ENCODE measurements at regions not wholly inside any gene's neighbourhood (a gene's known extent, or its start where the extent isn't known, plus 50 kb on each side); places are given as distances from the start of the nearest gene placed in this dataset.

DNA sequence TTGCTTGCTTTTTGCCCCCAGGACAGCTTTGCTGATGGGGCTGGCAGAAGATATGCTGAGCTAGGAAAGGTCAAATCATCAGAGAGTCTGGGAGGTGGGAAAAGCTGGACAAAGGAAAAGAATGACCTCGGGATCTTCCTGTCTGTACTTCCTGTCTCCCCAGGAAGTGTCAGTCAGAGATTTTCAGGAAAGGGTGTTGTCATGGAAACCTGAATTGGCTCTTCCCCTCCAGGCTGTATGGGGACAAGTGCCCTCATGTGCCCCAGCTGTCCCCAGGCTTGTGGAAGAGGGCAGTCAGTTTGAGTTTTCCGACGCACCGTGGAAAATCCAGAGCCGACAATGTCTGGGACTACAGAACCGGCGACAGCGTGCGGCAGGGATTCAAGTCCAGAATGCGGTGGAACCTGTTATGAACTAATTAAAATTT lies 122.7 kb upstream of the ZFHX3 start:
- ATAC-seq, result no peak
- Mint-ChIP-seq H3K4me3 (no peak overlapping the region), H3K4me1 (peaks cover 49% of the 10 kb centered on the region), H3K9me3 (no peaks in the 10 kb centered on the region), H3K36me3 (ENCODE audit: low read depth) (no peaks in the 10 kb centered on the region), H3K27me3 (ENCODE audit: insufficient read depth, low read depth, poor library complexity) (peaks cover 21% of the 10 kb centered on the region), H3K27ac (no peak overlapping the region)
- Histone ChIP-seq H3K4me1 (ENCODE audit: insufficient read depth) (peaks cover 30% of the 10 kb centered on the region), H3K9me2 (ENCODE audit: insufficient read depth) (no peaks in the 10 kb centered on the region), H4K20me1 (replicated peaks; ENCODE audit: insufficient read depth) (no peaks in the 10 kb centered on the region), H3K4me2 (peak overlapping the region; percentile 44), H3K4me3 (no peak overlapping the region), H3K27me3 (ENCODE audit: insufficient read depth) (no peaks in the 10 kb centered on the region), H2AFZ (peak overlapping the region; percentile 93), H3K79me2 (replicated peaks; ENCODE audit: insufficient read depth) (no peaks in the 10 kb centered on the region), H3K27ac (ENCODE audit: low read depth) (no peak overlapping the region), H3K36me3 (ENCODE audit: insufficient read depth) (no peaks in the 10 kb centered on the region), H3F3A (replicated peaks; ENCODE audit: low read depth) (peaks cover 3% of the 10 kb centered on the region; the same call in 1 of the 2 replicates)
- DNase-seq (ENCODE audit: low spot score), result no peak
- no peak for TF ChIP-seq EZH2 (IDR thresholded peaks at IDR 0.05; ENCODE audit: low read depth, unreplicated experiment)
- TF ChIP-seq POLR2AphosphoS5 (IDR thresholded peaks at IDR 0.05; ENCODE audit: low read depth), result no peak
- no peak for TF ChIP-seq EZH2phosphoT487 (IDR thresholded peaks at IDR 0.05; ENCODE audit: unreplicated experiment)
- TF ChIP-seq, protein P1, sequence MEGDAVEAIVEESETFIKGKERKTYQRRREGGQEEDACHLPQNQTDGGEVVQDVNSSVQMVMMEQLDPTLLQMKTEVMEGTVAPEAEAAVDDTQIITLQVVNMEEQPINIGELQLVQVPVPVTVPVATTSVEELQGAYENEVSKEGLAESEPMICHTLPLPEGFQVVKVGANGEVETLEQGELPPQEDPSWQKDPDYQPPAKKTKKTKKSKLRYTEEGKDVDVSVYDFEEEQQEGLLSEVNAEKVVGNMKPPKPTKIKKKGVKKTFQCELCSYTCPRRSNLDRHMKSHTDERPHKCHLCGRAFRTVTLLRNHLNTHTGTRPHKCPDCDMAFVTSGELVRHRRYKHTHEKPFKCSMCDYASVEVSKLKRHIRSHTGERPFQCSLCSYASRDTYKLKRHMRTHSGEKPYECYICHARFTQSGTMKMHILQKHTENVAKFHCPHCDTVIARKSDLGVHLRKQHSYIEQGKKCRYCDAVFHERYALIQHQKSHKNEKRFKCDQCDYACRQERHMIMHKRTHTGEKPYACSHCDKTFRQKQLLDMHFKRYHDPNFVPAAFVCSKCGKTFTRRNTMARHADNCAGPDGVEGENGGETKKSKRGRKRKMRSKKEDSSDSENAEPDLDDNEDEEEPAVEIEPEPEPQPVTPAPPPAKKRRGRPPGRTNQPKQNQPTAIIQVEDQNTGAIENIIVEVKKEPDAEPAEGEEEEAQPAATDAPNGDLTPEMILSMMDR (conservative IDR thresholded peaks at IDR 0.05; ENCODE audit: low read depth in 2 of 2), result no peak
- TF ChIP-seq, protein P2, sequence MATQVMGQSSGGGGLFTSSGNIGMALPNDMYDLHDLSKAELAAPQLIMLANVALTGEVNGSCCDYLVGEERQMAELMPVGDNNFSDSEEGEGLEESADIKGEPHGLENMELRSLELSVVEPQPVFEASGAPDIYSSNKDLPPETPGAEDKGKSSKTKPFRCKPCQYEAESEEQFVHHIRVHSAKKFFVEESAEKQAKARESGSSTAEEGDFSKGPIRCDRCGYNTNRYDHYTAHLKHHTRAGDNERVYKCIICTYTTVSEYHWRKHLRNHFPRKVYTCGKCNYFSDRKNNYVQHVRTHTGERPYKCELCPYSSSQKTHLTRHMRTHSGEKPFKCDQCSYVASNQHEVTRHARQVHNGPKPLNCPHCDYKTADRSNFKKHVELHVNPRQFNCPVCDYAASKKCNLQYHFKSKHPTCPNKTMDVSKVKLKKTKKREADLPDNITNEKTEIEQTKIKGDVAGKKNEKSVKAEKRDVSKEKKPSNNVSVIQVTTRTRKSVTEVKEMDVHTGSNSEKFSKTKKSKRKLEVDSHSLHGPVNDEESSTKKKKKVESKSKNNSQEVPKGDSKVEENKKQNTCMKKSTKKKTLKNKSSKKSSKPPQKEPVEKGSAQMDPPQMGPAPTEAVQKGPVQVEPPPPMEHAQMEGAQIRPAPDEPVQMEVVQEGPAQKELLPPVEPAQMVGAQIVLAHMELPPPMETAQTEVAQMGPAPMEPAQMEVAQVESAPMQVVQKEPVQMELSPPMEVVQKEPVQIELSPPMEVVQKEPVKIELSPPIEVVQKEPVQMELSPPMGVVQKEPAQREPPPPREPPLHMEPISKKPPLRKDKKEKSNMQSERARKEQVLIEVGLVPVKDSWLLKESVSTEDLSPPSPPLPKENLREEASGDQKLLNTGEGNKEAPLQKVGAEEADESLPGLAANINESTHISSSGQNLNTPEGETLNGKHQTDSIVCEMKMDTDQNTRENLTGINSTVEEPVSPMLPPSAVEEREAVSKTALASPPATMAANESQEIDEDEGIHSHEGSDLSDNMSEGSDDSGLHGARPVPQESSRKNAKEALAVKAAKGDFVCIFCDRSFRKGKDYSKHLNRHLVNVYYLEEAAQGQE (IDR thresholded peaks at IDR 0.05; ENCODE audit: unreplicated experiment), result no peak
- TF ChIP-seq, protein P3, sequence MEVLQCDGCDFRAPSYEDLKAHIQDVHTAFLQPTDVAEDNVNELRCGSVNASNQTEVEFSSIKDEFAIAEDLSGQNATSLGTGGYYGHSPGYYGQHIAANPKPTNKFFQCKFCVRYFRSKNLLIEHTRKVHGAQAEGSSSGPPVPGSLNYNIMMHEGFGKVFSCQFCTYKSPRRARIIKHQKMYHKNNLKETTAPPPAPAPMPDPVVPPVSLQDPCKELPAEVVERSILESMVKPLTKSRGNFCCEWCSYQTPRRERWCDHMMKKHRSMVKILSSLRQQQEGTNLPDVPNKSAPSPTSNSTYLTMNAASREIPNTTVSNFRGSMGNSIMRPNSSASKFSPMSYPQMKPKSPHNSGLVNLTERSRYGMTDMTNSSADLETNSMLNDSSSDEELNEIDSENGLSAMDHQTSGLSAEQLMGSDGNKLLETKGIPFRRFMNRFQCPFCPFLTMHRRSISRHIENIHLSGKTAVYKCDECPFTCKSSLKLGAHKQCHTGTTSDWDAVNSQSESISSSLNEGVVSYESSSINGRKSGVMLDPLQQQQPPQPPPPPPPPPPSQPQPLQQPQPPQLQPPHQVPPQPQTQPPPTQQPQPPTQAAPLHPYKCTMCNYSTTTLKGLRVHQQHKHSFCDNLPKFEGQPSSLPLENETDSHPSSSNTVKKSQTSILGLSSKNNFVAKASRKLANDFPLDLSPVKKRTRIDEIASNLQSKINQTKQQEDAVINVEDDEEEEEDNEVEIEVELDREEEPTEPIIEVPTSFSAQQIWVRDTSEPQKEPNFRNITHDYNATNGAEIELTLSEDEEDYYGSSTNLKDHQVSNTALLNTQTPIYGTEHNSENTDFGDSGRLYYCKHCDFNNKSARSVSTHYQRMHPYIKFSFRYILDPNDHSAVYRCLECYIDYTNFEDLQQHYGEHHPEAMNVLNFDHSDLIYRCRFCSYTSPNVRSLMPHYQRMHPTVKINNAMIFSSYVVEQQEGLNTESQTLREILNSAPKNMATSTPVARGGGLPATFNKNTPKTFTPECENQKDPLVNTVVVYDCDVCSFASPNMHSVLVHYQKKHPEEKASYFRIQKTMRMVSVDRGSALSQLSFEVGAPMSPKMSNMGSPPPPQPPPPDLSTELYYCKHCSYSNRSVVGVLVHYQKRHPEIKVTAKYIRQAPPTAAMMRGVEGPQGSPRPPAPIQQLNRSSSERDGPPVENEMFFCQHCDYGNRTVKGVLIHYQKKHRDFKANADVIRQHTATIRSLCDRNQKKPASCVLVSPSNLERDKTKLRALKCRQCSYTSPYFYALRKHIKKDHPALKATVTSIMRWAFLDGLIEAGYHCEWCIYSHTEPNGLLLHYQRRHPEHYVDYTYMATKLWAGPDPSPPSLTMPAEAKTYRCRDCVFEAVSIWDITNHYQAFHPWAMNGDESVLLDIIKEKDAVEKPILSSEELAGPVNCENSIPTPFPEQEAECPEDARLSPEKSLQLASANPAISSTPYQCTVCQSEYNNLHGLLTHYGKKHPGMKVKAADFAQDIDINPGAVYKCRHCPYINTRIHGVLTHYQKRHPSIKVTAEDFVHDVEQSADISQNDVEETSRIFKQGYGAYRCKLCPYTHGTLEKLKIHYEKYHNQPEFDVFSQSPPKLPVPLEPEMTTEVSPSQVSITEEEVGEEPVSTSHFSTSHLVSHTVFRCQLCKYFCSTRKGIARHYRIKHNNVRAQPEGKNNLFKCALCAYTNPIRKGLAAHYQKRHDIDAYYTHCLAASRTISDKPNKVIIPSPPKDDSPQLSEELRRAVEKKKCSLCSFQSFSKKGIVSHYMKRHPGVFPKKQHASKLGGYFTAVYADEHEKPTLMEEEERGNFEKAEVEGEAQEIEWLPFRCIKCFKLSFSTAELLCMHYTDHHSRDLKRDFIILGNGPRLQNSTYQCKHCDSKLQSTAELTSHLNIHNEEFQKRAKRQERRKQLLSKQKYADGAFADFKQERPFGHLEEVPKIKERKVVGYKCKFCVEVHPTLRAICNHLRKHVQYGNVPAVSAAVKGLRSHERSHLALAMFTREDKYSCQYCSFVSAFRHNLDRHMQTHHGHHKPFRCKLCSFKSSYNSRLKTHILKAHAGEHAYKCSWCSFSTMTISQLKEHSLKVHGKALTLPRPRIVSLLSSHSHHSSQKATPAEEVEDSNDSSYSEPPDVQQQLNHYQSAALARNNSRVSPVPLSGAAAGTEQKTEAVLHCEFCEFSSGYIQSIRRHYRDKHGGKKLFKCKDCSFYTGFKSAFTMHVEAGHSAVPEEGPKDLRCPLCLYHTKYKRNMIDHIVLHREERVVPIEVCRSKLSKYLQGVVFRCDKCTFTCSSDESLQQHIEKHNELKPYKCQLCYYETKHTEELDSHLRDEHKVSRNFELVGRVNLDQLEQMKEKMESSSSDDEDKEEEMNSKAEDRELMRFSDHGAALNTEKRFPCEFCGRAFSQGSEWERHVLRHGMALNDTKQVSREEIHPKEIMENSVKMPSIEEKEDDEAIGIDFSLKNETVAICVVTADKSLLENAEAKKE (CRISPR knock-in tag; IDR thresholded peaks at IDR 0.05), result no peak
- TF ChIP-seq, protein P4, sequence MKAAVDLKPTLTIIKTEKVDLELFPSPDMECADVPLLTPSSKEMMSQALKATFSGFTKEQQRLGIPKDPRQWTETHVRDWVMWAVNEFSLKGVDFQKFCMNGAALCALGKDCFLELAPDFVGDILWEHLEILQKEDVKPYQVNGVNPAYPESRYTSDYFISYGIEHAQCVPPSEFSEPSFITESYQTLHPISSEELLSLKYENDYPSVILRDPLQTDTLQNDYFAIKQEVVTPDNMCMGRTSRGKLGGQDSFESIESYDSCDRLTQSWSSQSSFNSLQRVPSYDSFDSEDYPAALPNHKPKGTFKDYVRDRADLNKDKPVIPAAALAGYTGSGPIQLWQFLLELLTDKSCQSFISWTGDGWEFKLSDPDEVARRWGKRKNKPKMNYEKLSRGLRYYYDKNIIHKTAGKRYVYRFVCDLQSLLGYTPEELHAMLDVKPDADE (IDR thresholded peaks at IDR 0.05), result no peak
- TF ChIP-seq STAT1 (IDR thresholded peaks at IDR 0.05; ENCODE audit: unreplicated experiment), result no peak
- no peak for TF ChIP-seq ZNF114 (CRISPR knock-in tag; IDR thresholded peaks at IDR 0.05)
- no peak for TF ChIP-seq CREB1 (CRISPR knock-in tag; IDR thresholded peaks at IDR 0.05; ENCODE audit: low read depth)
- no peak for TF ChIP-seq ZNF331 (CRISPR knock-in tag; IDR thresholded peaks at IDR 0.05; ENCODE audit: low read depth)
- no peak for TF ChIP-seq NANOG (IDR thresholded peaks at IDR 0.05; ENCODE audit: borderline replicate concordance)
- no peak for TF ChIP-seq JUNB (IDR thresholded peaks at IDR 0.05; ENCODE audit: unreplicated experiment)
